ENCODE measurements at regions not wholly inside any gene's neighbourhood (a gene's known extent, or its start where the extent isn't known, plus 50 kb on each side); places are given as distances from the start of the nearest gene placed in this dataset.

- Histone ChIP-seq H3K27me3 (ENCODE audit: control insufficient read depth, extremely low read depth, insufficient read depth, low read length) (no peaks in the 10 kb centered on the region), H3K4me1 (ENCODE audit: control insufficient read depth, extremely low read depth, insufficient read depth, low read length) (no peaks in the 10 kb centered on the region), H3K4me2 (ENCODE audit: control insufficient read depth, extremely low read depth, insufficient read depth, low read depth, low read length) (no peak overlapping the region), H3K9me3 (ENCODE audit: control insufficient read depth, low read depth, low read length) (no peaks in the 10 kb centered on the region), H4K20me1 (ENCODE audit: control insufficient read depth, extremely low read depth, insufficient read depth, low read length) (no peaks in the 10 kb centered on the region), H3K9ac (ENCODE audit: control insufficient read depth, extremely low read depth, insufficient read depth, low read length) (no peak overlapping the region), H3K4me3 (ENCODE audit: control insufficient read depth in 2 of 3, extremely low read depth in 1 of 3, insufficient read depth in 2 of 3, low read depth in 1 of 3, low read length in 3 of 3) (no peak overlapping the region), H3K79me2 (ENCODE audit: control insufficient read depth, insufficient read depth, low read length) (no peaks in the 10 kb centered on the region), H3K36me3 (ENCODE audit: control insufficient read depth in 2 of 2, extremely low read depth in 1 of 2, insufficient read depth in 2 of 2, low read length in 2 of 2) (no peaks in the 10 kb centered on the region), H3K27ac (ENCODE audit: control insufficient read depth, insufficient read depth, low read length) (no peak overlapping the region), H3K9me1 (ENCODE audit: control insufficient read depth, extremely low read depth, insufficient read depth, low read length) (no peaks in the 10 kb centered on the region), H2AFZ (ENCODE audit: control insufficient read depth, low read length) (no peak overlapping the region)
- FAIRE-seq (no peak), DNase-seq (ENCODE audit: low read depth, low spot score) (no peak)
- dilution Hi-C loops (cut with MboI; ENCODE audit: extremely low pct_ligation_motif_present, low sequenced_read_pairs) = no loop called here
- TF ChIP-seq, protein P1, sequence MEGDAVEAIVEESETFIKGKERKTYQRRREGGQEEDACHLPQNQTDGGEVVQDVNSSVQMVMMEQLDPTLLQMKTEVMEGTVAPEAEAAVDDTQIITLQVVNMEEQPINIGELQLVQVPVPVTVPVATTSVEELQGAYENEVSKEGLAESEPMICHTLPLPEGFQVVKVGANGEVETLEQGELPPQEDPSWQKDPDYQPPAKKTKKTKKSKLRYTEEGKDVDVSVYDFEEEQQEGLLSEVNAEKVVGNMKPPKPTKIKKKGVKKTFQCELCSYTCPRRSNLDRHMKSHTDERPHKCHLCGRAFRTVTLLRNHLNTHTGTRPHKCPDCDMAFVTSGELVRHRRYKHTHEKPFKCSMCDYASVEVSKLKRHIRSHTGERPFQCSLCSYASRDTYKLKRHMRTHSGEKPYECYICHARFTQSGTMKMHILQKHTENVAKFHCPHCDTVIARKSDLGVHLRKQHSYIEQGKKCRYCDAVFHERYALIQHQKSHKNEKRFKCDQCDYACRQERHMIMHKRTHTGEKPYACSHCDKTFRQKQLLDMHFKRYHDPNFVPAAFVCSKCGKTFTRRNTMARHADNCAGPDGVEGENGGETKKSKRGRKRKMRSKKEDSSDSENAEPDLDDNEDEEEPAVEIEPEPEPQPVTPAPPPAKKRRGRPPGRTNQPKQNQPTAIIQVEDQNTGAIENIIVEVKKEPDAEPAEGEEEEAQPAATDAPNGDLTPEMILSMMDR (optimal IDR thresholded peaks at IDR 0.05 in 1 of 3, IDR thresholded peaks at IDR 0.05 in 1 of 3, conservative IDR thresholded peaks at IDR 0.05 in 1 of 3; ENCODE audit: extremely low read depth in 1 of 3, insufficient read depth in 2 of 3, low read length in 3 of 3) = no peak
- TF ChIP-seq EZH2 (IDR thresholded peaks at IDR 0.05; ENCODE audit: low read length) = no peak
Observed at GRCh38 chr3:24751020-24751419, 256.4 kb upstream of the THRB start.

DNA sequence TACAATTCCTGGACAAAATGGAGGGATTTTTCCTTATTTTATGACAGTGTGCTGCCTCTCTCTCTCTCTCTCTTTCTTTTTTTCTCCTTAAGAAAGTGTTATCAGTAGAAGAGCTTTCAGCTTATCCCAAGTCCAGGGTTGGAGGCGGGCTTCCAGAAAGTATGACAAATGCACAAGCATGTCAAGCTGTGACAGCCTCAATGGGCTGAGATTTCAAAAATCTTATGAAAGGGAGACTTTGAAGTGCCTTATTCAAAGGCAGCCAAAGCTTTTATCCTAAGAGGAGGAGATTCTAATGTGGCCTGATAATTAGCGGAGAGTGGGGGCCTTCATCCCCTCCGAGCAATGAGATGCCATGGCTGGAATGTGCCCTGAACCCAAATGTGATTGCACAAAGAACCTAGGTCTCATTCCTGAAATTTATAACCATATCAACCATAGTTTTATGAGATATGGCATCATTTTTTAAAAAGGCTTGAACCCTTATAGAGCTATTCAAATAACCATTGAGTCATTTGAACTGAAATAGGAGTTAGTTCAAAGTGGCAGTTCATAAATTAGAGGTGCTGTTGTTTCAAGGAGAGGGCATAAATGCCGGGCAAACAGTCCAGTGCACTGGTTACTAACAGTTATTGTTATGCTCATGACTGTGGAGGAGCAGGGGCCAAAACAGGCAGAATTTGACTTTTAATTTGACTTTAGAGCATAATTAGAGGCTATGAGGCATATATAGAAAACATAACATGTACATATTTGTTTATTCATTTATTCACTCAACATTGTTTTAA is 261.6 kb upstream of the THRB start:
- H3K9ac ChIP-seq (ENCODE audit: control insufficient read depth, extremely low read depth, insufficient read depth, low read length) = no peak overlapping the region
- TF ChIP-seq, protein P1 (optimal IDR thresholded peaks at IDR 0.05 in 1 of 3, IDR thresholded peaks at IDR 0.05 in 1 of 3, conservative IDR thresholded peaks at IDR 0.05 in 1 of 3; ENCODE audit: extremely low read depth in 1 of 3, insufficient read depth in 2 of 3, low read length in 3 of 3) = no peak
- TF ChIP-seq EZH2 (IDR thresholded peaks at IDR 0.05; ENCODE audit: low read length) = no peak
- no peaks in the 10 kb centered on the region for H4K20me1 ChIP-seq (ENCODE audit: control insufficient read depth, extremely low read depth, insufficient read depth, low read length)
- H3K4me2 ChIP-seq (ENCODE audit: control insufficient read depth, extremely low read depth, insufficient read depth, low read depth, low read length) = no peak overlapping the region
- H3K79me2 ChIP-seq (ENCODE audit: control insufficient read depth, insufficient read depth, low read length) = no peaks in the 10 kb centered on the region
- H3K9me1 ChIP-seq (ENCODE audit: control insufficient read depth, extremely low read depth, insufficient read depth, low read length) = no peaks in the 10 kb centered on the region
- no peak for DNase-seq (ENCODE audit: low read depth, low spot score)
- H3K4me1 ChIP-seq (ENCODE audit: control insufficient read depth, extremely low read depth, insufficient read depth, low read length) = no peaks in the 10 kb centered on the region
- H3K27ac ChIP-seq (ENCODE audit: control insufficient read depth, insufficient read depth, low read length) = no peak overlapping the region
- no peak overlapping the region for H2AFZ ChIP-seq (ENCODE audit: control insufficient read depth, low read length)
- dilution Hi-C loops (cut with MboI; ENCODE audit: extremely low pct_ligation_motif_present, low sequenced_read_pairs) = no loop called here
- H3K4me3 ChIP-seq (ENCODE audit: control insufficient read depth in 2 of 3, extremely low read depth in 1 of 3, insufficient read depth in 2 of 3, low read depth in 1 of 3, low read length in 3 of 3) = no peak overlapping the region
- H3K36me3 ChIP-seq (ENCODE audit: control insufficient read depth in 2 of 2, extremely low read depth in 1 of 2, insufficient read depth in 2 of 2, low read length in 2 of 2) = no peaks in the 10 kb centered on the region
- no peaks in the 10 kb centered on the region for H3K27me3 ChIP-seq (ENCODE audit: control insufficient read depth, extremely low read depth, insufficient read depth, low read length)
- H3K9me3 ChIP-seq (ENCODE audit: control insufficient read depth, low read depth, low read length) = no peaks in the 10 kb centered on the region
- FAIRE-seq = no peak
